Muscle of leg (tissue), 3 donors: ENCODE measurements at regions not wholly inside any gene's neighbourhood (a gene's known extent, or its start where the extent isn't known, plus 50 kb on each side); places are given as distances from the start of the nearest gene placed in this dataset.

Source experiments
- DNase-seq: peaks from one replicate; pipeline ENCODE4 v3.0.0; 2013
- H3K27ac ChIP-seq: one replicate; pipeline ENCODE4 v1.5.1; 2013; ENCODE audit warnings: mild to moderate bottlenecking, low read length, control low read depth
- H3K27me3 ChIP-seq: one replicate; pipeline ENCODE4 v1.6.1; 2013; ENCODE audit warnings: low read length; ENCODE audit not compliant: control insufficient read depth, insufficient read depth
- H3K36me3 ChIP-seq: one replicate; pipeline ENCODE4 v1.6.1; 2013; ENCODE audit warnings: low read length; ENCODE audit not compliant: control insufficient read depth, insufficient read depth
- H3K4me1 ChIP-seq: one replicate; pipeline ENCODE4 v1.6.1; 2013; ENCODE audit warnings: low read length; ENCODE audit not compliant: control insufficient read depth, insufficient read depth
- H3K4me3 ChIP-seq: one replicate; pipeline ENCODE4 v1.5.1; 2013; ENCODE audit warnings: low read length, control low read depth
- H3K9me3 ChIP-seq: replicated peaks from 2 replicates; pipeline ENCODE4 v1.6.1; 2013; ENCODE audit warnings: low read depth, low read length; ENCODE audit not compliant: control insufficient read depth
- WGBS: methylation state at CpG from one replicate; pipeline ENCODE4 v1.1.5; 2013; ENCODE audit warnings: missing lambda C conversion rate; ENCODE audit not compliant: insufficient coverage; 5-methylcytosine and 5-hydroxymethylcytosine counted together

DNA sequence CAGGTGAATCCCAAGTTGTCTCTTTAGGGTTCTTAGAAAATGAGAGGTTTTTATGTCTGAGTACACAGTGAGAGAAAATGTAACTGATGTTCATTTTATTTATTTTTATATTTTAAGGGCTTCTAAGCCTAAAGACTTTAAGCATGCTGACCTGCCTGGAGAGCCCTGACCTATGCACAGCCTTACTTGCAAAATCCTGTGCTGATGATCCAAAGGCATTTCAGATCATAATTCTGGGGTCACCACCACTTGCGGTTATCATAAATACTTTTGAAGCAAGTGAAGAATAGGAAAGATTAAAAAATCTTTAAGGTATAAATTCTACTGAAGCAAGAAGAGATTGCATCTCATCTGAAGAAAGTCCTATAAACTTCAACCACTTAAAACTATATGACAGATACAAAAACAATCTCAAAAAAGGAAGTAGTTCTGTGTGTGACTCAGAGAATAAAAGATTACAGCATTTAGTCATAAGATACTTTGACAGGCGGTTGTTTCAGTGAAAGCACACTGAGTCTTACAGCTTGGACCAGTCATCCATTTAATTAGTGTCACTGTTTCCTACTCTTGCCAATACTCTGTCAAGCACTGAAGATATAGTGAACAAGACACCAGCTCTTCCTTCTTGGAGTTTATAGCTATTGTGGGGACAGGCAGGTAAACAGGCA lies 245.2 kb upstream of the DIPK2B start:
- no peak for DNase-seq
- Histone ChIP-seq H3K27ac (no peak overlapping the region), H3K4me1 (no peaks in the 10 kb centered on the region), H3K4me3 (no peak overlapping the region), H3K9me3 (no peaks in the 10 kb centered on the region), H3K36me3 (no peaks in the 10 kb centered on the region), H3K27me3 (peaks cover 16% of the 10 kb centered on the region)
- WGBS: 60% methylated on average over 1 of the region's 2 CpGs

DNA sequence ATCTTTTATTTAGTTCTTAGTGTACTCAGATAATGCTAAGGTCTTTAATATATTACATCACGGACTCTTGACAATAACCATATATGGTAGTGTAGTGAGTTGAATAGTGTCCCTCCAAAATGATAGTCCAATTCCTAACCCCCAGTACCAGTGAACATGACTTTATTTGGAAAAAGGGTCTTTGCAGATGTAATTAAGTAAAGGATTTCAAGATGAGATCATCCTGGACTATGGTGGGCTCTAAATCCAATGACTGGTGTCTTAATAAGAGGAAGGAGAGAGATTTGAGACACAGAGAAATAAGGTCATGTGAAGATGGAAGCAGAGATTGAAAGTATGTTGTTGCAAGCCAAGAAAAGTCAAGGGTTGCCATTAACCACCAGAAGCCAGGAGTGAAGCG lies 236.5 kb upstream of the DIPK2B start:
- no peak overlapping the region for H3K4me3 ChIP-seq

DNA sequence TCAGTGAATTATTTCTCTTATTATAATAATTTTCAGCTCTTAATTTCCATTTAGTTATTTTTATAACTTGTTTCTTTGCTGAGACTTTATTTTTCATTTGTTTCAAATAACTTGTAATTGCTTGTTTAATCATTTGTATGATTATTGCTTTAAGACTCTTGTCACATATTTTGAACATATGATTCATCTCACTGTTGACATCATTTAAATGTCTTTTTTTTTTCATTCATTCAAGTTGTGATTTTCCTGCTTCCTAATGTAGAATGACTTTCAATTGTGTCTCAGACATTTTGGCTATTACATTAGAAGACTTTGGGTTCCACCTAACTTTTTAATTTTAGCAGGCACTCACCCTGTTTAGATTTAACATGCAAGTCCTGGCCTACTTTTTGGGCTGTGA lies 234.8 kb upstream of the DIPK2B start:
- Histone ChIP-seq H3K36me3 (no peaks in the 10 kb centered on the region), H3K9me3 (no peaks in the 10 kb centered on the region)

More for the DNA sequence above, 236.5 kb upstream of the DIPK2B start:
- no peaks in the 10 kb centered on the region for H3K36me3 ChIP-seq
- peaks cover 26% of the 10 kb centered on the region for H3K27me3 ChIP-seq
- H3K4me1 ChIP-seq: no peaks in the 10 kb centered on the region
- H3K9me3 ChIP-seq: no peaks in the 10 kb centered on the region
- no peak for DNase-seq
- H3K27ac ChIP-seq: no peak overlapping the region
- no CpG with 5 or more reads among the region's 2 CpGs for WGBS

DNA sequence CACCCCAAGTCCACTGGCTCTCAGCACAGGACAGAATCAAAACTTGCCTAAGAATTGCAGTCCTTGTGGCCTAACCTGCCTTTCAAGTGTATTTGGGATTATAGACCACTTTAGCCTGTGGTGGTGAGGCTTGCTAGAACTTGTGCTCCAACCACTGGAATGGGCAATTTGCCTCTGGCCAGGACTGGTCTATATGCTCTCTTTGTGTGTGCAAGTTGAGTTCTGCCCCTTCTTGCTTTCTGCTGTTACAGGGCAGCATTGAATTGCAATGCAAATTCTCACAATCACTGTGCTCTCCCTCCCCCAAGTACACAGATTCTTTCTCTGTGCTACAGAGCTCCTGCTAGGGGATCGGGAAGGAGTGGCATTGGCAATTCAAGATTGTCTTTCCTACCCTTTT lies 233.6 kb upstream of the DIPK2B start:
- Histone ChIP-seq H3K4me1 (no peaks in the 10 kb centered on the region), H3K9me3 (no peaks in the 10 kb centered on the region), H3K36me3 (no peaks in the 10 kb centered on the region), H3K27ac (no peak overlapping the region), H3K27me3 (peaks cover 22% of the 10 kb centered on the region), H3K4me3 (no peak overlapping the region)
- DNase-seq: no peak
- no CpG with 5 or more reads among the region's 1 CpG for WGBS

More for the DNA sequence above, 234.8 kb upstream of the DIPK2B start:
- no peak overlapping the region for H3K27ac ChIP-seq
- H3K27me3 ChIP-seq: peaks cover 26% of the 10 kb centered on the region
- H3K4me3 ChIP-seq: no peak overlapping the region
- no peaks in the 10 kb centered on the region for H3K4me1 ChIP-seq
- DNase-seq: no peak

DNA sequence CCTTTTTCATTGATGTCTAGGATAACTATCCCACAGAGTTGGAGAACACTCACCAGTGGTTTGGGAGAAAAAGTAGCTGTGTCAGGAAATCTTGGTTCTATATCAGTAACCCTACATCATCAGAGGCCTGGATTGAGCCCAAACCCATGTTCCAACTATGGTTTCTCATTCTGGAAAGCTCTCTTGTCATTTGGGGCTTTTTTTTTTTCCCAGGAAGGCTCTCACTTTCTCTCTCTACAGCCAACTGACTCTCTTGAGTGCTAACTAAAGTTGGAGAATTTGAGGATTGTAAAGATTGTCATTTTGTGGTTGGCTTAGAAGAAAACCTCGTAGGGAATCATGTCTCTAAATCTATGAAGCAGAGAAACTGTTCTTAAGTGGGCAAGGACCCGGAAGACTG lies 228.2 kb upstream of the DIPK2B start:
- 40% methylated on average over 1 of the region's 2 CpGs for WGBS
- H3K4me1 ChIP-seq: no peaks in the 10 kb centered on the region
- H3K9me3 ChIP-seq: no peaks in the 10 kb centered on the region
- no peaks in the 10 kb centered on the region for H3K36me3 ChIP-seq
- no peak overlapping the region for H3K4me3 ChIP-seq
- H3K27me3 ChIP-seq: peaks cover 8% of the 10 kb centered on the region
- no peak overlapping the region for H3K27ac ChIP-seq
- DNase-seq: no peak

DNA sequence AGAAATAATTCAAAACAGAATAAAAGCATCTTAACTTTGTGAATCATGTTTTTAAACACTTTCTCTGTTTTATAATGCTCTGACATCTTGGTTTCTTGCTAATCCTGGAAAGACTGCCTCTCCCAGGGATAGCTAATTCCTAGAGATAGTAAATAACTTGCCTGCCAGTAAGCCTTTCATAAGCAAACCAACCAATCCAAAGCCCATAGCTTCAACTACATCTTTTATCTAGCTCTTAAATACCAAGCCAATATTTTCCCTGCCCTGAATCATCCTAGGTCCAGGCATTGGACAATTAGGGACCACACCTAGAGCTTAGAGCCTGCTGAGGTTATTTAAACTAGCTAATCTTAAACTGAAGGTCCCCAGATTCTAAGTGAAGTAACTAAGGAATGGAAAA lies 223.7 kb upstream of the DIPK2B start:
- peaks cover 4% of the 10 kb centered on the region for H3K27me3 ChIP-seq
- no peaks in the 10 kb centered on the region for H3K4me1 ChIP-seq
- no peak overlapping the region for H3K27ac ChIP-seq

DNA sequence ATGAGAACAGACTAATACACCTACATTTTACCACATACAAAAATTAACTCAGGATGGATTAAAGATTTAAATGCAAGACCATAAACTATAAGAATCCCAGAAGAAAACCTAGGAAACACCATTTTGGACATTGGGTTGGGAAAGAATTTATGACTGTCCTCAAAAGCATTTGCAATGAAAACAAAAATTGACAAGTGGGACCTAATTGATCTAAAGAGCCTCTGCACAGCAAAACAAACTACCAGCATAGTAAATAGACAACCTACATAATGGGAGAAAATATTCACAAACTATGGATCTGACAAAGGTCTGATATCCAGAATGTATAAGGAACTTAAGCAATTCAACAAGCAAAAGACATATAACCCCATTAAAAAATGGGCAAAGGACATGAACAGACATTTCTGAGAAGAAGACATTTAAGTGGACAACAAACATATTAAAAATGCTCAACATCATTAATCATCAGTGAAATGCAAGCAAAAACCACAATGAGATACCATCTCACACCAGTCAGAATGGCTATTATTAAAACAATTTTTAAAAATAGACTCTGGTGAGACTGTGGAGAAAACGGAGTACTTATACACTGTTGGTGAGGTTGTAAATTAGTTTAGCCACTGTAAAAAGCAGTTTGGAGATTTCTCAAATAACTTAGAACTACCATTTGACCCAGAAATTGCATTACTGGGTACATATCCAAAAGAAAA lies 221.7 kb upstream of the DIPK2B start:
- H3K36me3 ChIP-seq: no peaks in the 10 kb centered on the region
- peaks cover 4% of the 10 kb centered on the region for H3K27me3 ChIP-seq
- H3K4me1 ChIP-seq: no peaks in the 10 kb centered on the region
- no peaks in the 10 kb centered on the region for H3K9me3 ChIP-seq
- no peak for DNase-seq
- no peak overlapping the region for H3K4me3 ChIP-seq
- WGBS: no CpG with 5 or more reads among the region's 1 CpG
- no peak overlapping the region for H3K27ac ChIP-seq

More for the DNA sequence above, 223.7 kb upstream of the DIPK2B start:
- no peaks in the 10 kb centered on the region for H3K36me3 ChIP-seq
- DNase-seq: no peak
- H3K9me3 ChIP-seq: no peaks in the 10 kb centered on the region
- no peak overlapping the region for H3K4me3 ChIP-seq

DNA sequence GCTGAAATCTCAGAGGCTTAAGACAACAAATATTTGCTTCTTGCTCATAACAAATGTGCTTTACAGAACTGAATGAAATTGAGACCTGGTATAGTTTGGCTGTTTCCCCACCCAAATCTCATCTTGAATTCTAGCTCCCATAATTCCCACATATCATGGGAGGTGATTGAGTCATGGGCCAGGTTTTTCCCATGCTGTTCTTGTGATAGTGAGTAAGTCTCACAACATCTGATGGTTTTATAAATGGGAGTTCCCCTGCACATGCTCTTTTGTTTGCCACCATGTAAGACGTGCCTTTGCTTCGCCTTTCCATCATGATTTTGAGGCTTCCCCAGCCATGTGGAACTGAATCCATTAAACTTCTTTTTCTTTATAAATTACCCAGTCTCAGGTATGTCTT lies 221.1 kb upstream of the DIPK2B start:
- no peaks in the 10 kb centered on the region for H3K36me3 ChIP-seq
- H3K27me3 ChIP-seq: peaks cover 4% of the 10 kb centered on the region
- no peak overlapping the region for H3K4me3 ChIP-seq
- H3K27ac ChIP-seq: no peak overlapping the region
- H3K4me1 ChIP-seq: no peaks in the 10 kb centered on the region
- WGBS: 71% methylated on average over 2 of the region's 2 CpGs
- H3K9me3 ChIP-seq: no peaks in the 10 kb centered on the region
- no peak for DNase-seq

DNA sequence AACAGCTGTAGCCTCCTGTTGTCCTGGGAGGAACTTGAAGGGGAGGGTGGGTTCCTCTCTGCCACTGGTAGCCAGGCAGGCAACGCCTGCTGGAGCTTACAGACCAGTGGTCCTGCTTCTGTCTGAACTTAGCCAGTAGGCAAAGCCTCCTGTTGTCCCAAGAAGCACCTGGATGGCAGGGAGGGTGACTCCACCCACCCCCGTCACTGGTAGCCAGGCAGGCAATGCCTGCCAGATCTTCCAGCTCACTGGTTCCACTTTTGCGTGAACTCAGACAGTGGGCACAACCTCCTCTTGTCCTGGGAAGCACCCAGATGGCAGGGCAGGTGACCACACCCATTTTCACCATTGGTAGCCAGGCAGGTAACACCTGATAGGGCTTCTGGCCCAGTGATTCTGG lies 203.5 kb upstream of the DIPK2B start:
- no peak for DNase-seq
- no peak overlapping the region for H3K4me3 ChIP-seq
- peaks cover 6% of the 10 kb centered on the region for H3K27me3 ChIP-seq
- H3K4me1 ChIP-seq: no peaks in the 10 kb centered on the region
- H3K36me3 ChIP-seq: no peaks in the 10 kb centered on the region
- H3K9me3 ChIP-seq: no peaks in the 10 kb centered on the region
- WGBS: 56% methylated on average over 2 of the region's 3 CpGs
- no peak overlapping the region for H3K27ac ChIP-seq

DNA sequence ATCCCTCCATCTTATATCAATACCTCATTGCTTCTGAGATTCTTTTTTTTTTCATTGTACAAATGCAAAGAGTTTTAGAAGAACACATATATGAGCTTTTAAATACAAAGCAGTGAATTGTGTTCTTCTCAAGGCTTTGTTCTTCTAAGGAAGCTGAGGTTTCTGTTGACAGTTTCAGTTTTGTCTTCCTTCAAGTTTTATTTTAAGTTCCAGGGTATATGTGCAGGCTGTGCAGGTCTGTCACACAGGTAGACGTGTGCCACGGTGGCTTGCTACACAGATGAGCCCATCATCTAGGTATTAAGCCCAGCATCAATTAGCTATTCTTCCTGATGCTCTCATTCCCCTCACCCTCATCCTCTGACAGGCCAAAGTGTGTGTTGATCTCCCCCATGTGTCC lies 201.2 kb upstream of the DIPK2B start:
- 40% methylated on average over 2 of the region's 2 CpGs for WGBS
- H3K9me3 ChIP-seq: no peaks in the 10 kb centered on the region
- no peaks in the 10 kb centered on the region for H3K36me3 ChIP-seq
- no peak overlapping the region for H3K4me3 ChIP-seq
- H3K4me1 ChIP-seq: no peaks in the 10 kb centered on the region
- DNase-seq: no peak
- peaks cover 8% of the 10 kb centered on the region for H3K27me3 ChIP-seq
- H3K27ac ChIP-seq: no peak overlapping the region
